ENCODE measurements at regions not wholly inside any gene's neighbourhood (a gene's known extent, or its start where the extent isn't known, plus 50 kb on each side); places are given as distances from the start of the nearest gene placed in this dataset.
"Not testable (repeated sequence)": the region's sequence is repeated elsewhere in the genome, so short reads cannot be mapped to it uniquely, and the experiment has no call there.

DNA sequence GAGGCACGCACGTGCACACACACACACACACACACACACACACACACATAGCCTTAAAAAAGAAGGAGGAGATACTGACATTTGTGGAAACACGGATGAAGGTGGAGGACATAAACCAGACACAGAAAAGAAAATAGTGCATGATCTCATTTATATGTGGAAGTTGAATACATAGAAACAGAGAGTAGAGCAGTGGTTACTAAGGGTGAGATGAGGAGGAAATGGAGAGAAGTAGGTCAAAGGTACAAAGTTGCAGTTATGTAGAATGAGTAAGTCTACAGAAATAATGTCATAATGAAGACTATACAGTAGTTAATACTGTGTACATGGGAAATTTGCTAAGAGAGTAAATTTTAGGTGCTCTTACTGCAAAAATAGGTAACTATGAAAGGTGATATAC lies 412.2 kb upstream of the CDH9 start:
- 53% methylated on average over 3 of the region's 3 CpGs for WGBS
- no peak overlapping the region for H3K27ac ChIP-seq (replicated peaks in 1 of 4)
- TF ChIP-seq POLR2AphosphoS5 (IDR thresholded peaks at IDR 0.05) (no peak), POLR2A (IDR thresholded peaks at IDR 0.05; ENCODE audit: low read depth) (no peak), EP300 (IDR thresholded peaks at IDR 0.05) (no peak)
- TF ChIP-seq, protein P1, sequence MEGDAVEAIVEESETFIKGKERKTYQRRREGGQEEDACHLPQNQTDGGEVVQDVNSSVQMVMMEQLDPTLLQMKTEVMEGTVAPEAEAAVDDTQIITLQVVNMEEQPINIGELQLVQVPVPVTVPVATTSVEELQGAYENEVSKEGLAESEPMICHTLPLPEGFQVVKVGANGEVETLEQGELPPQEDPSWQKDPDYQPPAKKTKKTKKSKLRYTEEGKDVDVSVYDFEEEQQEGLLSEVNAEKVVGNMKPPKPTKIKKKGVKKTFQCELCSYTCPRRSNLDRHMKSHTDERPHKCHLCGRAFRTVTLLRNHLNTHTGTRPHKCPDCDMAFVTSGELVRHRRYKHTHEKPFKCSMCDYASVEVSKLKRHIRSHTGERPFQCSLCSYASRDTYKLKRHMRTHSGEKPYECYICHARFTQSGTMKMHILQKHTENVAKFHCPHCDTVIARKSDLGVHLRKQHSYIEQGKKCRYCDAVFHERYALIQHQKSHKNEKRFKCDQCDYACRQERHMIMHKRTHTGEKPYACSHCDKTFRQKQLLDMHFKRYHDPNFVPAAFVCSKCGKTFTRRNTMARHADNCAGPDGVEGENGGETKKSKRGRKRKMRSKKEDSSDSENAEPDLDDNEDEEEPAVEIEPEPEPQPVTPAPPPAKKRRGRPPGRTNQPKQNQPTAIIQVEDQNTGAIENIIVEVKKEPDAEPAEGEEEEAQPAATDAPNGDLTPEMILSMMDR (IDR thresholded peaks at IDR 0.05), result no peak
- DNase-seq (ENCODE audit: extremely low spot score), result no peak
- H3K4me1 ChIP-seq, result no peaks in the 10 kb centered on the region
- no peak overlapping the region for H3K4me3 ChIP-seq
- no peaks in the 10 kb centered on the region for H3K36me3 ChIP-seq
- intact Hi-C loops (cut with DNase I), result no loop called here
- no peaks in the 10 kb centered on the region for H3K9me3 ChIP-seq
- no peaks in the 10 kb centered on the region for H3K27me3 ChIP-seq

DNA sequence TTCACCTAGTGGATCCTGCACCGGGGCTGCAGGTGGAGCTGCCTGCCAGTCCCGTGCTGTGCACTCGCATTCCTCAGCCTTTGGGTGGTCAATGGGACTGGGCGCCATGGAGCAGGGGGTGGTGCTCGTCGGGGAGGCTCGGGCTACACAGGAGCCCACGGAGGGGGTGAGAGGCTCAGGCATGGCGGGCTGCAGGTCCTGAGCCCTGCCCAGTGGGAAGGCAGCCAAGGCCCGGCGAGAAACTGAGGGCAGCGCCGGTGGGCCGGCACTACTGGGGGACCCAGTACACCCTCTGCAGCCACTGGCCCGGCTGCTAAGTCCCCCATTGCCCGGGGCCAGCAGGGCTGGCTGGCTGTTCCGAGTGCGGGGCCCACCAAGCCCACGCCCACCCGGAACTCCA lies 401.0 kb upstream of the CDH9 start:
- H3K4me1 ChIP-seq; H3K4me3 ChIP-seq; H3K9me3 ChIP-seq; DNase-seq (ENCODE audit: extremely low spot score); H3K27ac ChIP-seq (replicated peaks in 1 of 4); H3K27me3 ChIP-seq; H3K36me3 ChIP-seq; intact Hi-C loops (cut with DNase I): not testable (repeated sequence)
- WGBS, result 84% methylated on average over 16 of the region's 20 CpGs

DNA sequence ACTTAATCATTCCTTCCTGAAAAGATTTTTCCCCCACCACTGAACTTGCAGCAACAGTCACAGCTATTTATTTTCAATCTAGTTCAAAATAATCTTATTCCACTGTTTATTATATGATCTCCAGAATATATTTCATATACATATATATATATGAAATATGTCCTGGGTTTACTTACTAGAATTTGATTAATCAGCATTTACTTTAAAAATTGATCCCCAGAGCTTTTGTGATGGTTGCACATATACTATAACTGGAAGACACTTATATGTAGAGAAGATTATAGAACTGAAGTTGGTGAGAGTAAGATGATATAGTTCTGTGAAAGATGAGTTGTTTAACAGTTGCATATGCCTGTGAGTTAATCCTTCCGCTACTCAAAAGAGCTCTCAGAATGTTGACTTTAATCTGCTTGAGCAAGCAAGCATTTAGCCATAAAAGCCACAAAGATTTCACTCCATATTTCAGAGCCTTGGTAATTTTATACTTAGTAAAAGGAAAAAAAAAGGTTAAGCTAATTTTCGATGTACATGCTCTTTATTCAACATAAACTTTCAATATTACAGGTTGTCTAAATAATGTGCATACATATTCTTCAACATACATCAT lies 399.3 kb upstream of the CDH9 start:
- Histone ChIP-seq H3K9me3 (no peaks in the 10 kb centered on the region), H3K4me3 (no peak overlapping the region), H3K36me3 (no peaks in the 10 kb centered on the region), H3K27ac (replicated peaks in 1 of 4) (no peak overlapping the region), H3K4me1 (no peaks in the 10 kb centered on the region), H3K27me3 (no peaks in the 10 kb centered on the region)
- WGBS, result 83% methylated on average over 2 of the region's 2 CpGs
- intact Hi-C loops (cut with DNase I), result no loop called here
- no peak for TF ChIP-seq POLR2A (IDR thresholded peaks at IDR 0.05; ENCODE audit: low read depth)
- TF ChIP-seq, protein P1 (IDR thresholded peaks at IDR 0.05), result no peak
- no peak for TF ChIP-seq POLR2AphosphoS5 (IDR thresholded peaks at IDR 0.05)
- no peak for TF ChIP-seq EP300 (IDR thresholded peaks at IDR 0.05)
- no peak for DNase-seq (ENCODE audit: extremely low spot score)

DNA sequence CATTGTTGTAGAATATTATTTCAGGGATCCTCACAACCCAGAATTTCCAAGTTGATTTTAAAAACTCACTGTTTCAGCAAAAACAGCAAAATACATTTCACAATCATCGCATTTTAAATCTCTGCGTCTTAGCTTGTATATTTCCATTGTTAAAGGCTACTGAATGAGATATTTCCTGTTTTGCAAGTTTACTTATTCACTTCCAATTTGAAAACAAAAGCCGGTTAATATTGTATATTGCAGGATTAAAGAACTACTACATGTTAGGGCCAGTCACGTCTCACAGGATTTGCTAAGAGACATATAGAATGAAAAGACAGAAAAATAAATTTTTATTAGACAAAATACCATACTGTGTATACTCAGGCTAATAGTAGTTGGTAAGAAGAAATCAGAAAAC lies 395.9 kb upstream of the CDH9 start:
- Histone ChIP-seq H3K36me3 (no peaks in the 10 kb centered on the region), H3K9me3 (no peaks in the 10 kb centered on the region), H3K4me1 (no peaks in the 10 kb centered on the region), H3K27ac (replicated peaks in 1 of 4) (no peak overlapping the region), H3K4me3 (no peak overlapping the region), H3K27me3 (no peaks in the 10 kb centered on the region)
- intact Hi-C loops (cut with DNase I), result no loop called here
- no peak for TF ChIP-seq POLR2AphosphoS5 (IDR thresholded peaks at IDR 0.05)
- no peak for TF ChIP-seq POLR2A (IDR thresholded peaks at IDR 0.05; ENCODE audit: low read depth)
- no peak for TF ChIP-seq EP300 (IDR thresholded peaks at IDR 0.05)
- TF ChIP-seq, protein P1 (IDR thresholded peaks at IDR 0.05), result no peak
- WGBS, result 76% methylated on average over 4 of the region's 4 CpGs
- no peak for DNase-seq (ENCODE audit: extremely low spot score)

- no peaks in the 10 kb centered on the region for H3K4me1 ChIP-seq
- intact Hi-C loops (cut with DNase I), result no loop called here
- DNase-seq (ENCODE audit: extremely low spot score), result no peak
- WGBS, result 94% methylated on average over 1 of the region's 1 CpG
- TF ChIP-seq EP300 (IDR thresholded peaks at IDR 0.05) (no peak), POLR2A (IDR thresholded peaks at IDR 0.05; ENCODE audit: low read depth) (no peak), POLR2AphosphoS5 (IDR thresholded peaks at IDR 0.05) (no peak)
- TF ChIP-seq, protein P1 (IDR thresholded peaks at IDR 0.05), result no peak
- H3K27me3 ChIP-seq, result no peaks in the 10 kb centered on the region
- no peak overlapping the region for H3K4me3 ChIP-seq
- no peak overlapping the region for H3K27ac ChIP-seq (replicated peaks in 1 of 4)
- no peaks in the 10 kb centered on the region for H3K36me3 ChIP-seq
- no peaks in the 10 kb centered on the region for H3K9me3 ChIP-seq
Observed at GRCh38 chr5:27414099-27414498, 375.7 kb upstream of the CDH9 start.
